GM20431 (cell line): ENCODE measurements at regions not wholly inside any gene's neighbourhood (a gene's known extent, or its start where the extent isn't known, plus 50 kb on each side); places are given as distances from the start of the nearest gene placed in this dataset.
"Not testable (repeated sequence)": the region's sequence is repeated elsewhere in the genome, so short reads cannot be mapped to it uniquely, and the experiment has no call there.

Experiments used
- in situ Hi-C: fragments of 300-500 bp; cut with MseI, MboI; formaldehyde crosslinking; loops from one replicate; pipeline ENCODE4 v1.15.0; 2020; ENCODE audit warnings: low sequenced_read_pairs; ENCODE audit not compliant: unreplicated experiment

DNA sequence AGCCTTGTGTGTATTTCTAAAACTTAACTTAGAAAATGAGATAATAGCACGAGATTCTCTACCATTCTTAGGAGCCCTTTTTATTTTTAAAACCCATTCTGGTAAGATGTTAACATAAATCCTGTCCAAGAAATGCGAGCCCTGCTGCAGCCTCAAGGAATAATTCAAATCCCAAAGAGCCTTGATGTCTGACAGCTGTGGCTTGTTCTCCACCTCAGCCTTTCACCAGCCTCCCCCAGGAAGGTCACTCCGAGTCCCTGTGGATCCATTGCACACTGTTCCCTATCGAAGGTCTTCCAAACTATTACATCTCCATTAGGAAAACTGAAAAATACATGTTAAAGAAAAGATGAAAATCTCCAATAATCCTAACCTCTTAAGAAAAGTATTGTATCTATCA, 98.5 kb upstream of the S1PR3 start:
- in situ Hi-C loops = no loop called here

- in situ Hi-C loops = no loop called here
These were observed 94.2 kb upstream of the S1PR3 start for GRCh38 chr9:88897081-88897480.

- in situ Hi-C loops = no loop called here
These were observed 93.1 kb upstream of the S1PR3 start for GRCh38 chr9:88898039-88898720.

- in situ Hi-C loops = no loop called here
These were observed 85.8 kb upstream of the S1PR3 start for GRCh38 chr9:88905506-88905905.

DNA sequence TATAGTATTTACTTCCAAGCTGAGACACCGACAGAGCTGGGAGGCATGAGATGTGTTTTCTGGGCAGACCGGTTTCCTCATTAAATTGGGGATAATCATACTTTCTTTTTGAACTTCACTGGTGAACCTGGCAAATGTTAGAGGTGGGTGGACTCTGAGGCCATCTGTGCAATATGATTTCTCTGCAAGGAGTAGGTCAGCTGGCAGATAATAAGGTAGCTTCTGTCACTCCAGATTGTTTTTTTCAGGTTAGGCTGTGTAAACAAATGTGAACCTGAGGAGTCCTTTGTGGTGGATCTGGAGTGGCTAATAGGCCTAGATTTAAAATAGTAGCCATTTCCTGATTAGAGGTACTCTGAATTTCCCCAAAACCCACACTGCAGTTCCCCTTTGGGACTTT, 75.4 kb upstream of the S1PR3 start:
- in situ Hi-C loops = no loop called here

DNA sequence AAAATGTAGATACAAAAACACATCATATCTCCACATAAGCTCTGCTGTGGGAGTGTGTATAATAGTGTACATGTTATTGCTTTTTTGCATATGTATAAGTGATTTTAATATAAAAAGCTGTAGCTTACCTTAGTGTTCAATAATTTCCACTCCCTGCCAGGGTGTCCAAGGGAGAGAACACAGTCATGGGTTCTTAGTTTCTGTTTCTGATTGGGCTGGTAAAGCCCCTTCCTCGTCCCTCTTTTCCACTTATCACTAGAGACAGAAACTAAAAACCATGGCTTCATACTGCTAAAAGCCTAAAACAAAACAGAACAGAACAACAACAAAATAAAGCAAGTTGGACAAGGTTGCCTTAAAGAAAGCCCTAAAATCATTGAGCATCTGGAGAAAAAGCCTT, 74.4 kb upstream of the S1PR3 start:
- in situ Hi-C loops = no loop called here

DNA sequence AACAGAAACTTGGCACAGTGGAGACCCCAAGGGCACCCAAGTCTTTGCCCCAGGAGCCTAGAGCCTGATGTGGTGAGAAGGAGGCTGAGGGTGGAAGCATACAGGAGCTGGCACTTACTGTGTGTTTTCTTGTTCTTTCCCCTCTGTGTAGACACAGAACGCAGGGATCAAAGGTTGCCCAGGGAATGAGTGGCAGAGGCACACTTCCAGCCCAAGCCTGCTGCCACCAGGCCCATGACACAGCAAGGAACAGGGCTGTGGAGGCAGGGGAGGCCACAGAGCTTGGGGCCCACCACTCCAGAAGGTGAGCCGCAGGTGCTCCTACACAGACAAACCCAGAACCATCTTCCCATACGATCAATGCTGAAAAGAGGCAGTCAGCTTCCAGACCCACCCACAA, 73.9 kb upstream of the S1PR3 start:
- in situ Hi-C loops = no loop called here

DNA sequence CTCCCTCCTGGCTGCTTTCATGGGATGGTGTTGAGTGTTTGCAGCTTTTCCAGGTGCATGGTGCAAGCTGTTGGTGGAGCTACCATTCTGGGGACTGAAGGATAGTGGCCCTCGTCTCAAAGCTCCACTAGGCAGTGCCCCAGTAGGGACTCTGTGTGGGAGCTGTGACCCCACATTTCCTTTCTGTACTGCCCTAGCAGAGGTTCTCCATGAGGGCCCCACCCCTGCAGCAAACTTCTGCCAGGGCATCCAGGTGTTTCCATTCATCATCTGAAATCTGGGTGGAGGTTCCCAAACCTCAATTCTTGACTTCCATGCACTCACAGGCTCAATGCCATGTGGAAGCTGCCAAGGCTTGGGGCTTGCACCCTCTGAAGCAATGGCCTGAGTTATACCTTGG, 72.7 kb upstream of the S1PR3 start:
- in situ Hi-C loops = not testable (repeated sequence)

DNA sequence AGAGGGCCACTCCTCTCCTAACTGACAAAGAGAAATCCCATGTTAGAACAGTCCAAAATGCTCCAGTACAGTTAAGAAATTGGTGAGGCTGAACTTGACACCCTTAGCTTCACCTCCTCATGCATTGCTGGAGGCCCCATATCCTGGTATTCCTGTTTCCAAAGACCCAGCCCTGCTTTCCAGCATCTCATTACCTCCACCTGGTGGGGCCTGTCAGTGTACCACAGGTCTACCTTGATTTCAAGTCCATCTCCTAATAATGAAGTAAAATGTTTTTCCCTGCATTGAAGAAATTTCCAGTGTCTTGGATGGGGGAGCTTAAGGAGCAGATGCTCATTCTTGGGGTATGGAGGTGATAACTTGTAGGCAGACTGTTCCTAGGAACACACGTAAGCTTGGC, 70.6 kb upstream of the S1PR3 start:
- in situ Hi-C loops = no loop called here

- in situ Hi-C loops = no loop called here
These were observed 69.2 kb upstream of the S1PR3 start for GRCh38 chr9:88922091-88922490.

DNA sequence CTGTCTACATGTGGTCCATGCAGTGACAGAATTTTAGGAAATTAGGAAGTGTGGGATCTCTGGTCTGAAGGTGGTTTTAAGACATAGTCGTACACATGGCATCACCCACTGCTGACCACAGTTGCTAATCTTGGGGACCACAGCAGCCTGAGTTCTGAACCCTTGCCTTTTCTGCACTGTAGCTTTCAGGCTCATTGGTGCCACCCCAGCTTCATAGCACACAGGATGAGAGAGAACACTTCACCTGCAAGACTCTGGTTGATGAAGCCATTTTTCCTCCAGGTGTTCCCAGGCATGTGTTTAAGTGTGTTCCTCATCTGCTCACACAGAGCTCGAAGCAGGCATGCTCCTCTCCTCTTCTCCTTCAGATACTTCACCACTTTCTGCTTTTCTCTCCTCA, 68.2 kb upstream of the S1PR3 start:
- in situ Hi-C loops = no loop called here

- in situ Hi-C loops = no loop called here
These were observed 67.5 kb upstream of the S1PR3 start for GRCh38 chr9:88923653-88924288.

DNA sequence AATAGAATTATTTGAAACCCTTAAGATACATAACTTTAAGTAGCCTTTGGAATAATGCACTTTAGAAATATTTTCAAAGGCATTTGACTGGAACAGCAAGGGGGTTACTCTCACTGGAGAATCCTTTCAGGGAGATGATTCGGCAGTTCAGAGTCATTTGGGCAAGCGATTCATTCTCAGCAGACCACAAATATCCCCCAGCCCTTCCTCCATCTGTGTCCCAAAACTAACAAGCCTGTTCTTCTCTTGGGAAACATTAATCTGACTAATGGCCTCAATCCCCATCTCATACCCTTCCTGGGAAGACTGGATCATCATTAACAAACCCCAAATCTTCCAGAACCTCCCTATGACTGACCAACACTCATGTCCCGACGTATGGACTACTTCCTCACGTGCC, 65.8 kb upstream of the S1PR3 start:
- in situ Hi-C loops = no loop called here

DNA sequence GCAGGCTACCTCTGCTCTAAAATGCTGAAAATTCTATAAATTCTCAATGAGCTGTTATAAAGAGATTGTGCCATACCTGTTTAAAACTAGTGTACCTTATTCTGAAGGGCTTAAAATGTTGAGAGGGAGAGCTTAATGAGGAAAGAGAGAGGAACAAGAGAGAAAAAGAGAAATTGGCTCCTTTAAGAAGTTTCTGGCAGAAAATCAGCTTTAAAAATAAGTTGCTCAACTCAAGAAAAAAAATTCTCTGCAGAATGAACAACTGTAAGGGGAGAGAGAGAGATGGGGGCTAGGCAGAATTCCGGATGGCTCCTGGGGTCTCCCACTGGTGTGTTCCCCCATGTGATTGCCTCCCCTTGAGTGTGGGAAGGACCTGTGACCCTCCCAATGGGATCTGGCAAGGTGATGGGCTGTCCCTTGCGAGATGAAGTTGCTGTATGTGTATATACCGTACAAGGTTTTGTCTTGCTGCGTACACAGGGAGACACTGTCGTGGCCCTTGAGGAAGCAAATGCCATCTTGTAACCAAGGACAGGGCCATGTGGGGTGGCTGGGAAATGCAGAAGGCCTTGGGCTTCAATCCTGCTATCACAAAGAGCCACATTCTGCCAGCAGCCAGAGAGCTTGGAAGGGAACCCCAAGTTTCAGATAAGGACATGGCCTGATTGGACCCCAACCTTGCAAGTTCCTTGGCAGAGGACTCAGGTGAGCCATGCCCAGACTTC, 64.3 kb upstream of the S1PR3 start:
- in situ Hi-C loops = no loop called here

DNA sequence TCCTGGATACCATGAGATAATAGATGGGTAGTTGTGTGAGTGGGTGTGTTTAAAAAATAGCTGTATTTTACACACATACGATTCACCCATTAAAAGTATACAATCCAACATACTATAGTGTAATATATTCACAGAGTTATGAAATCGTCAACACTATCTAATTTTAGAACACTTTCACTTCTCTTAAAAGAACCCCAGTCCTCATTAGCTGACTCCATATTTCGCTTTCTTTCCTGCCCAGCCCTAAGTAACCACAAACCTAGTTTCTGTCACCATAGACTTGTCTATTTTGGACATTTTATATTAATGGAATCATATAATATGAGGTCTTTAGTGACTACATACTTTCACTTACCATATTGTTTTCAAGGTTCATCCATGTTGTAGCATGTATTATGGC, 63.8 kb upstream of the S1PR3 start:
- in situ Hi-C loops = no loop called here

- in situ Hi-C loops = no loop called here
These were observed 60.6 kb upstream of the S1PR3 start for GRCh38 chr9:88930716-88931115.

DNA sequence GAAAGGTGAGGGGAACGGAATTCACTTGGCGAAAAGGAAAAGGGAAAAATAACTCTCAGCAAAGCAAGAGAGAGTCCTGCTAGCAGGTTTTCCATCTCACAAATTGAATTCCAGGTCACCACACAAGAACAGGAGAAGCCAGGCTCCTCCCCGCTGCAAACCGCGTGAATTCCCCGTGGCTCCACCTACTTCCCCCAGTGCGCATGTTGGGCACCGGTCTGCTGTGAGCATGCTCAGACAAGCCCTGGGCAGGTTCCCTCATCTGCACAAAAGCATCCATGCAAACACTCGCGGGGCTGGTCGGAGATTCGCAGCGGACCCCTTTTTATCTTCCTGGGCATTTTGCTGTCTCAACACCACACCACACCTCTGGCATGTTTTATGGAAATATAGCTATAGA, 58.5 kb upstream of the S1PR3 start:
- in situ Hi-C loops = no loop called here

GRCh38 chr9:88933607-88934379, 57.5 kb upstream of the S1PR3 start:
- in situ Hi-C loops = no loop called here

DNA sequence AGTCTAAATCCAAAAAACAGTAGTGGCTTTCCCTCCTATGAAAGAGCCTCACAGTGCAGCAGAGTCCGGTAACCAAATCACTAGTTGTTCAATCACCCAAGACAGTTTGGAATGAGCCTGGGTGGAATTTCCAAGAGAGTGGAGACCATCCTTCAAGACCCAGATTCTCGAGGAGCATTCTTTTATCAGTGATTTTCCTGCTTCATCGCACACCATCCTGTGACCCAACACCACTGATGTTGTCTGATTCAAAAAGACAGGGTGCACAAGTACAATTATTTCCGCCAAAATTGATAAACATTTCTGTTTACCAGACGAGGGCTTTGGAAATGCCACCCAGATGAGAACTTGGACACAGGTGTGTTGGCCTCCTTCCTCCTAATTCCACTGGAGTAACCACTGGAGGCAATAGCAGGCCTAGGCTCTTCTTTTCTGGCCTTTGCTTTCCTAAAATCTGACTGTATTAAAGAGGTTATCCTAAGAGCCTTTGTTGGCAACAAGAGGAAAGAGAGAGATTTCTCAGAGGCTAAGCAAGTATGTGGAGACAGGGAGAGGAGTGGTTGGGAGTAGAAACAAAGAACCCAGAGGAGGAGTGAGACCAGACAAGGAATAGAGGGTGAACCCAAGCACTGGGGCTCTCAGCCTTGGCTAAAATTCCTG, 56.3 kb upstream of the S1PR3 start:
- in situ Hi-C loops = no loop called here

DNA sequence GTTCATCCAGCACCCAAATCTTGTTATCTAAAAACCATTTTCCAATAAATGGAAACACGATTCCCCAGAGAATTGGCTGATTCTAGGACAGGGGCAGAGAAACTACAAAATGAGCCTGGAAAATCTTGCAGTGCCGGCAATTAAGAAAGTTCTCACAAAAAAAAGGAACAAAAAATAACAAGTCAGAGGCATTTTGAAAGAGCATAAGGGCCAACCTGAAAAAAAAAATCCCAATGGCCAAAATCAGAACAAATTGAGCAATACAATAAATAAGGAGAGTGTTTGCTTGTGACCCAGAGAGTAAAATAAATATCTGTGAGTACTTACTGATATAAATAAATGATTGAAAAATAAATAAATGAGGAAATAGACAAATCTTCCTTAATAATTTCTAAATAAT, 55.1 kb upstream of the S1PR3 start:
- in situ Hi-C loops = no loop called here
